IMR-90 (cell line): ENCODE measurements at regions not wholly inside any gene's neighbourhood (a gene's known extent, or its start where the extent isn't known, plus 50 kb on each side); places are given as distances from the start of the nearest gene placed in this dataset.

Experiments
- ATAC-seq: fragments of 200-7000 bp; cut with Tn5 transposase; 2 replicates; pipeline ENCODE4 v1.9.1; 2020; ENCODE audit warnings: low read depth, mild to moderate bottlenecking, moderate library complexity
- BruUV-seq: library from RNA; stranded (reverse); fragments of 400-500 nt; replicated peaks from 2 replicates; lab custom pipeline; 2021; lab: Mats Ljungman, UMichigan
- CTCF ChIA-PET: fragments of 300-600 bp; formaldehyde crosslinking; extraction: SDS; loops from one replicate; lab custom pipeline; 2021; ENCODE audit warnings: antibody characterized with exemption; lab: Yijun Ruan, JAX
- POLR2A ChIA-PET: fragments of 300-600 bp; sonication (Branson Sonifier 250); formaldehyde crosslinking; loops from one replicate; lab custom pipeline; 2022; ENCODE audit warnings: antibody characterized with exemption; ENCODE audit not compliant: unreplicated experiment; lab: Charles Lee
- DNase-seq: peaks from one replicate; pipeline ENCODE4 v3.0.0; 2013
- H2AFZ ChIP-seq: replicated peaks from 2 replicates; pipeline ENCODE3; 2013; ENCODE audit warnings: low read length, mild to moderate bottlenecking; ENCODE audit not compliant: poor library complexity
- H2AK5ac ChIP-seq: 2 replicates; pipeline ENCODE4 v1.6.1; 2013; ENCODE audit warnings: low read depth, low read length, inconsistent platforms
- H2AK9ac ChIP-seq: replicated peaks from 2 replicates; pipeline ENCODE3; 2013; ENCODE audit warnings: mild to moderate bottlenecking, low read depth, low read length, moderate library complexity; ENCODE audit not compliant: poor library complexity
- H2BK120ac ChIP-seq: 2 replicates; pipeline ENCODE4 v1.6.1; 2013; ENCODE audit warnings: low read depth, low read length, inconsistent platforms
- H2BK15ac ChIP-seq: 3 replicates; pipeline ENCODE4 v1.6.1; 2013; ENCODE audit warnings: low read depth, low read length, inconsistent platforms
- H2BK20ac ChIP-seq: 2 replicates; pipeline ENCODE4 v1.6.1; 2013; ENCODE audit warnings: low read depth, mild to moderate bottlenecking, inconsistent platforms, low read length, moderate library complexity
- H2BK5ac ChIP-seq: 2 replicates; pipeline ENCODE4 v1.6.1; 2013; ENCODE audit warnings: mild to moderate bottlenecking, low read depth, low read length, inconsistent platforms; ENCODE audit not compliant: poor library complexity, severe bottlenecking
- H3K14ac ChIP-seq: replicated peaks from 2 replicates; pipeline ENCODE4 v1.6.1; 2013; ENCODE audit warnings: low read depth, low read length, inconsistent platforms
- H3K18ac ChIP-seq: 2 replicates; pipeline ENCODE4 v1.6.1; 2013; ENCODE audit warnings: low read depth, low read length, control low read depth
- H3K23ac ChIP-seq: 2 replicates; pipeline ENCODE4 v1.6.1; 2013; ENCODE audit warnings: low read depth, low read length, inconsistent platforms
- H3K27ac ChIP-seq: 2 replicates; pipeline ENCODE4 v1.5.1; 2013; ENCODE audit warnings: mild to moderate bottlenecking, control low read depth, low read length; ENCODE audit not compliant: insufficient read depth
- H3K27me3 ChIP-seq: 2 replicates; pipeline ENCODE4 v1.6.1; 2013; ENCODE audit warnings: low read length; ENCODE audit not compliant: control insufficient read depth, insufficient read depth
- H3K36me3 ChIP-seq: 2 replicates; pipeline ENCODE4 v1.6.1; 2013; ENCODE audit warnings: low read length, mixed read lengths; ENCODE audit not compliant: control insufficient read depth, insufficient read depth
- H3K4ac ChIP-seq: 2 replicates; pipeline ENCODE4 v1.6.1; 2013; ENCODE audit warnings: low read depth, low read length, inconsistent platforms
- H3K4me1 ChIP-seq: 2 replicates; pipeline ENCODE4 v1.6.1; 2013; ENCODE audit warnings: low read length, mixed read lengths; ENCODE audit not compliant: control insufficient read depth, insufficient read depth
- H3K4me2 ChIP-seq: 2 replicates; pipeline ENCODE4 v1.6.1; 2013; ENCODE audit warnings: low read depth, mild to moderate bottlenecking, control low read depth, low read length, moderate library complexity
- H3K4me3 ChIP-seq: 2 replicates; pipeline ENCODE4 v1.5.1; 2013; ENCODE audit warnings: low read depth, mild to moderate bottlenecking, control low read depth, low read length, moderate library complexity; ENCODE audit not compliant: insufficient read depth
- H3K56ac ChIP-seq: 2 replicates; pipeline ENCODE4 v1.6.1; 2013; ENCODE audit warnings: low read length, inconsistent platforms; ENCODE audit not compliant: insufficient read depth; ENCODE audit errors: extremely low read depth
- H3K79me1 ChIP-seq, 2 experiments: 2 replicates each; pipeline ENCODE4 v1.6.1; 2013; ENCODE audit warnings: low read length in 2 of 2, inconsistent platforms in 1 of 2, low read depth in 1 of 2
- H3K9ac ChIP-seq: 2 replicates; pipeline ENCODE4 v1.6.1; 2013; ENCODE audit warnings: low read depth, low read length, control low read depth
- H3K9me1 ChIP-seq: 2 replicates; pipeline ENCODE4 v1.6.1; 2013; ENCODE audit warnings: low read length, inconsistent platforms; ENCODE audit not compliant: insufficient read depth
- H3K9me3 ChIP-seq: 2 replicates; pipeline ENCODE4 v1.6.1; 2013; ENCODE audit warnings: low read length; ENCODE audit not compliant: control insufficient read depth, insufficient read depth
- H4K20me1 ChIP-seq: 2 replicates; pipeline ENCODE4 v1.6.1; 2013; ENCODE audit warnings: low read length, inconsistent platforms; ENCODE audit not compliant: insufficient read depth
- H4K5ac ChIP-seq: 2 replicates; pipeline ENCODE4 v1.6.1; 2013; ENCODE audit warnings: mild to moderate bottlenecking, low read depth, low read length, control low read depth
- H4K8ac ChIP-seq, 2 experiments: 2 replicates each; pipeline ENCODE4 v1.6.1; 2013; ENCODE audit warnings: low read depth in 2 of 2, low read length in 2 of 2, control low read depth in 1 of 2, inconsistent platforms in 1 of 2
- H4K91ac ChIP-seq: 2 replicates; pipeline ENCODE4 v1.6.1; 2013; ENCODE audit warnings: low read depth, low read length, inconsistent platforms; ENCODE audit not compliant: insufficient read depth
- CEBPB ChIP-seq: IDR thresholded peaks from 2 replicates; pipeline ENCODE4 v1.6.1; 2012; ENCODE audit warnings: low read depth, low read length, improper control_type of control experiment
- CHD1 ChIP-seq: IDR thresholded peaks from 2 replicates; pipeline ENCODE4 v1.6.1; 2012; ENCODE audit warnings: low read depth, low read length, improper control_type of control experiment
- CTCF ChIP-seq: conservative IDR thresholded peaks from 2 replicates; pipeline ENCODE4 v1.5.1; 2012; ENCODE audit warnings: mild to moderate bottlenecking, low read depth, low read length, improper control_type of control experiment
- FOS ChIP-seq: fragments of 150-350 bp; IDR thresholded peaks from 2 replicates; pipeline ENCODE4 v1.6.1; 2016; ENCODE audit warnings: low read depth, low read length
- MAZ ChIP-seq: IDR thresholded peaks from 2 replicates; pipeline ENCODE4 v1.6.1; 2012; ENCODE audit warnings: low read depth, mild to moderate bottlenecking, low read length, improper control_type of control experiment, moderate library complexity, borderline replicate concordance
- MXI1 ChIP-seq: IDR thresholded peaks from 2 replicates; pipeline ENCODE4 v1.6.1; 2012; ENCODE audit warnings: low read depth, mild to moderate bottlenecking, low read length, moderate library complexity, borderline replicate concordance
- NFE2L2 ChIP-seq: fragments of 150-350 bp; IDR thresholded peaks from 2 replicates; pipeline ENCODE4 v1.6.1; 2016; ENCODE audit warnings: low read depth, mild to moderate bottlenecking, low read length
- POLR2A ChIP-seq: IDR thresholded peaks from 2 replicates; pipeline ENCODE4 v1.6.1; 2012; ENCODE audit warnings: mild to moderate bottlenecking, low read depth, low read length
- RCOR1 ChIP-seq: IDR thresholded peaks from 2 replicates; pipeline ENCODE4 v1.6.1; 2012; ENCODE audit warnings: mild to moderate bottlenecking, low read length, improper control_type of control experiment; ENCODE audit not compliant: insufficient replicate concordance
- USF2 ChIP-seq: fragments of 150-350 bp; IDR thresholded peaks from 2 replicates; pipeline ENCODE4 v1.6.1; 2017; ENCODE audit warnings: mild to moderate bottlenecking, antibody characterized with exemption, low read length, low read depth
- WGBS, 2 experiments: methylation state at CpG; one replicate each; pipeline versions ENCODE4 v1.1.5 to v1.1.7; 2013; ENCODE audit warnings: missing lambda C conversion rate in 2 of 2; ENCODE audit not compliant: insufficient read length in 1 of 2; ENCODE audit errors: extremely low coverage in 2 of 2; 5-methylcytosine and 5-hydroxymethylcytosine counted together
- dilution Hi-C: fragments of 300-500 bp; cut with HindIII; formaldehyde crosslinking; loops from one replicate; pipeline ENCODE4 v1.14.3; 2018; ENCODE audit warnings: low sequenced_read_pairs; ENCODE audit not compliant: unreplicated experiment
- in situ Hi-C: fragments of 300-500 bp; cut with MboI; formaldehyde crosslinking; loops from 3 replicates; pipeline ENCODE4 v1.14.3; 2019; ENCODE audit warnings: low sequenced_read_pairs, inconsistent platforms, mixed read lengths
- intact Hi-C: fragments of 100-400 bp; cut with micrococcal nuclease; formaldehyde crosslinking; loops from 2 replicates; pipeline ENCODE4 v1.10.0; 2022

- no peak overlapping the region for H2BK120ac ChIP-seq
- CTCF ChIA-PET = no interaction called here
These were observed 324.6 kb upstream of the IL12A start for GRCh38 chr3:159664006-159664405.

More at GRCh38 chr3:159664006-159664405, 324.6 kb upstream of the IL12A start:
- H3K4me3 ChIP-seq = no peak overlapping the region
- H3K4me1 ChIP-seq = peaks cover 3% of the 10 kb centered on the region; the same call in 1 of the 2 replicates
- H3K18ac ChIP-seq = no peak overlapping the region
- H2AK9ac ChIP-seq = no peak overlapping the region
- intact Hi-C loops (no loop called here), in situ Hi-C loops (no loop called here), dilution Hi-C loops (no loop called here)
- no TSS peak for BruUV-seq
- no peaks in the 10 kb centered on the region for H3K27me3 ChIP-seq
- H3K14ac ChIP-seq = no peak overlapping the region
- H3K56ac ChIP-seq = no peak overlapping the region
- no peak overlapping the region for H2AFZ ChIP-seq
- H3K4ac ChIP-seq = no peak overlapping the region
- no peak for ATAC-seq
- H4K91ac ChIP-seq = no peak overlapping the region
- no peak overlapping the region for H2AK5ac ChIP-seq
- H3K23ac ChIP-seq = no peak overlapping the region
- H3K27ac ChIP-seq = no peak overlapping the region
- H3K9ac ChIP-seq = no peak overlapping the region
- no peak overlapping the region for H2BK15ac ChIP-seq
- no peak overlapping the region for H2BK20ac ChIP-seq
- no peaks in the 10 kb centered on the region for H3K36me3 ChIP-seq
- no peak overlapping the region for H3K4me2 ChIP-seq
- peaks cover 6% of the 10 kb centered on the region for H3K9me3 ChIP-seq
- TF ChIP-seq MXI1 = no peak
- TF ChIP-seq MAZ = no peak
- TF ChIP-seq USF2 = no peak
- TF ChIP-seq NFE2L2 = no peak
- no peak for TF ChIP-seq FOS
- TF ChIP-seq CHD1 = no peak
- TF ChIP-seq RCOR1 = no peak
- TF ChIP-seq CEBPB = no peak
- no peak for TF ChIP-seq CTCF
- TF ChIP-seq POLR2A = no peak
- no peaks in the 10 kb centered on the region for H3K79me1 ChIP-seq
- no peak overlapping the region for H2BK5ac ChIP-seq
- no peak overlapping the region for H4K5ac ChIP-seq
- H3K9me1 ChIP-seq = 0 out of 2 replicates have a peak, but pooled peaks cover 3% of the 10 kb centered on the region
- DNase-seq = peak; percentile 5
- no peak overlapping the region for H4K8ac ChIP-seq
- no CpG with 5 or more reads among the region's 2 CpGs for WGBS, 2 experiments
- POLR2A ChIA-PET = no interaction called here
- H4K20me1 ChIP-seq = no peaks in the 10 kb centered on the region
